Thymus (tissue), 11 donors: ENCODE measurements at regions not wholly inside any gene's neighbourhood (a gene's known extent, or its start where the extent isn't known, plus 50 kb on each side); places are given as distances from the start of the nearest gene placed in this dataset.

ENCODE experiments used
- DNase-seq, 9 donors: peaks; one replicate each; pipeline ENCODE4 v3.0.0-alpha.2; 2013; ENCODE audit warnings: low spot score in 9 of 9, low read depth in 6 of 9, missing footprints in 1 of 9
- H3K27ac ChIP-seq, 2 donors: one replicate each; pipeline ENCODE4 v1.5.1; 2013; ENCODE audit warnings: control low read depth in 1 of 2, low read depth in 1 of 2, low read length in 1 of 2, mild to moderate bottlenecking in 1 of 2, moderate library complexity in 1 of 2
- H3K27me3 ChIP-seq, 2 donors: one replicate each; pipeline ENCODE4 v1.5.1; 2013; ENCODE audit warnings: low read length in 1 of 2; ENCODE audit not compliant: control insufficient read depth in 2 of 2, insufficient read depth in 1 of 2
- H3K36me3 ChIP-seq, 2 donors: one replicate each; pipeline ENCODE4 v1.5.1; 2013; ENCODE audit warnings: low read length in 1 of 2, mild to moderate bottlenecking in 1 of 2, moderate library complexity in 1 of 2; ENCODE audit not compliant: control insufficient read depth in 2 of 2, insufficient read depth in 2 of 2
- H3K4me1 ChIP-seq, 2 donors: one replicate each; pipeline ENCODE4 v1.5.1; 2013; ENCODE audit warnings: low read length in 2 of 2; ENCODE audit not compliant: control insufficient read depth in 2 of 2, insufficient read depth in 2 of 2
- H3K4me3 ChIP-seq, 2 donors: one replicate each; pipeline ENCODE4 v1.5.1; 2013; ENCODE audit warnings: low read length in 2 of 2, control low read depth in 1 of 2, mild to moderate bottlenecking in 1 of 2
- H3K9me3 ChIP-seq, 2 donors: one replicate each; pipeline ENCODE4 v1.5.1; 2013; ENCODE audit warnings: low read length in 1 of 2, mild to moderate bottlenecking in 1 of 2; ENCODE audit not compliant: control insufficient read depth in 2 of 2, insufficient read depth in 1 of 2
- WGBS: extraction: QIAGEN DNeasy Blood & Tissue Kit; methylation state at CpG from one replicate; pipeline ENCODE4 v1.1.7; 2013; 5-methylcytosine and 5-hydroxymethylcytosine counted together
- donor health status: healthy.

DNA sequence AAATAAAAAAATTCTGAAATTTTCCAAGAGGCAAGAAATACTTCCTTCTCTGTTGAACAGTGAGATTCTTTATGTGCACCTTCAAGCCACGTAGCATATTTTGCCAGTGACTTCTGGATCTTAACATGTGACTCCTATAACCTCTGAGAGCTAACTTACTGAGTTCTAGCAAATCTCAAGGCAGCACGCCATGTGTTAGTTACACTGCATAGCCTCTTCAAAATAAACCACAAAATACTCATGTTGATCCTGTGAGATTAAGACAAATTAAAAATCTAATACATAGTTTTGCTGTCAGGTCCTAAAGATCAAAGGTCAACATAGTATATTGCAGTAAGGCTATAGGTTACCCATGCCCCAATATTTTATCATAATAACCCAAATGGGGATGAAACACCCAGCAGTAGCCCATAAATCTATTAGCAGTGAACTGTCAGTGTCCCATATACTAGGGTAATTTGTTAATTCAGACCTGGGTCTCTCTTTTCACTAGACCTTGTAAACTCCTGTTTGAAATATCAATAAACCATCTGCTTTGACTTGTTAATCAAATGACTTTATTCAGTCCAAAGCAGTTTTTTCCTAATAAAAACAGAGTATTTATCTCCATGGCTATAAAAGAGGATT, 343.1 kb downstream of the ZFHX3 start:
- Histone ChIP-seq H3K27me3 (no peaks in the 10 kb centered on the region), H3K27ac (no peak overlapping the region), H3K4me3 (no peak overlapping the region), H3K9me3 (no peaks in the 10 kb centered on the region), H3K36me3 (no peaks in the 10 kb centered on the region), H3K4me1 (no peaks in the 10 kb centered on the region)
- DNase-seq, result no peak
- 96% methylated on average over 2 of the region's 2 CpGs for WGBS

DNA sequence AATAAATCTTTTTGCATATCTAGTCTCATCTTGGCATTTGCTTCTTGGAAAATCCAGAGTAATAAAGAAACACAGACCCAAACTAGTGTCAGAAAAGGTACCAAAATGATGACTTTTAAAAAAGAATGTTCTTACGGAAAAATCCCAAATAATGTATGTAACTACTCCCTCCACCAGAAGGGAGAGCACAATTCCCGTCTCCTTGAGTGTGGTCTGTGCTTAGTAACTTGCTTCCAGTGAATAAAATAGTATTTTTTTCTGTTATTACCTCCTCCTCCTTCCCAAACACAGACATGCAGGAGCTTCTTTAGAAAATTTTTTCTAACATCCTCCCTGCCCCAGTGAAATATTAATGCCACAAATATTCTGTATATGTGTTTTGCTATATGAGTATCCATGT, 358.1 kb downstream of the ZFHX3 start:
- no peaks in the 10 kb centered on the region for H3K36me3 ChIP-seq
- H3K9me3 ChIP-seq, result no peaks in the 10 kb centered on the region
- 95% methylated on average over 2 of the region's 2 CpGs for WGBS
- DNase-seq, result no peak
- no peaks in the 10 kb centered on the region for H3K27me3 ChIP-seq
- no peak overlapping the region for H3K27ac ChIP-seq
- H3K4me3 ChIP-seq, result no peak overlapping the region
- no peaks in the 10 kb centered on the region for H3K4me1 ChIP-seq

DNA sequence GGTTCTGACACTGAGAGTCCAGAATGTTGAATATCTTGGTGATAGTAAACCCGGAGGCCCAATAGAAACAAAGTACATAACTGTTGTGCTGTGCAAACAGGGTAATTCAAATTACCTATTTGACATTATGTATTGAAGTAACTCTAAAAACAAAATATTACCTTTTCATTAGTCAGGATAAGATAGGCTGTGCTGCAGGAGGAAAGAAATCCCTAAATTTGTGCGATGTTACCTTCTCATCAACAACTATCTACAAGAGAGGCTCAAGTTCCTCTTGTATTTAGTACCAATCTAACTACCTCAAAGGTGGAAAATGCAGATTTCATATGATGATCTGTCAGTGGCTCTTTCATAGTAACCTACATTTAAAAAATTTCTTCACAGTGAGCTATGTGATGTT, 367.2 kb downstream of the ZFHX3 start:
- Histone ChIP-seq H3K36me3 (no peaks in the 10 kb centered on the region), H3K27me3 (no peaks in the 10 kb centered on the region), H3K4me1 (no peaks in the 10 kb centered on the region), H3K9me3 (no peaks in the 10 kb centered on the region), H3K4me3 (no peak overlapping the region), H3K27ac (no peak overlapping the region)
- WGBS, result 97% methylated on average over 2 of the region's 2 CpGs
- no peak for DNase-seq

DNA sequence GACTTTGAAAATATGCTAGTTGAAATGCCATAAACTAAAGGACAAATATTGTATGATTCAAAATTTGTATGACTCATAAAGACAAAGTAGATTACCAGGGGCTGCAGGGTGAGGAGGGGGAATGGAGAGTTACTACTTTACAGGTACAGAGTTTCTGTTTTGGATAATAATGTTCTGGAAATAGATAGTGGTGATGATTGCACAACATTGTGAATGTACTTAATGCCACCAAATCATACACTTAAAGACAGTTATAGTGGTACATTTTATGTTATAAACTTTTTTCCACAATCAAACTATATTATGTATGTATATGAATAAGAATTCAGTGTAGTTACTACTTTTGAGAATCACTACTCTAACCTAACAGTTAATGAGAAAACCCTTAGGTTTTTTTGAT, 368.1 kb downstream of the ZFHX3 start:
- Histone ChIP-seq H3K4me1 (no peaks in the 10 kb centered on the region), H3K36me3 (no peaks in the 10 kb centered on the region), H3K27ac (no peak overlapping the region), H3K27me3 (no peaks in the 10 kb centered on the region), H3K4me3 (no peak overlapping the region), H3K9me3 (no peaks in the 10 kb centered on the region)
- no peak for DNase-seq

DNA sequence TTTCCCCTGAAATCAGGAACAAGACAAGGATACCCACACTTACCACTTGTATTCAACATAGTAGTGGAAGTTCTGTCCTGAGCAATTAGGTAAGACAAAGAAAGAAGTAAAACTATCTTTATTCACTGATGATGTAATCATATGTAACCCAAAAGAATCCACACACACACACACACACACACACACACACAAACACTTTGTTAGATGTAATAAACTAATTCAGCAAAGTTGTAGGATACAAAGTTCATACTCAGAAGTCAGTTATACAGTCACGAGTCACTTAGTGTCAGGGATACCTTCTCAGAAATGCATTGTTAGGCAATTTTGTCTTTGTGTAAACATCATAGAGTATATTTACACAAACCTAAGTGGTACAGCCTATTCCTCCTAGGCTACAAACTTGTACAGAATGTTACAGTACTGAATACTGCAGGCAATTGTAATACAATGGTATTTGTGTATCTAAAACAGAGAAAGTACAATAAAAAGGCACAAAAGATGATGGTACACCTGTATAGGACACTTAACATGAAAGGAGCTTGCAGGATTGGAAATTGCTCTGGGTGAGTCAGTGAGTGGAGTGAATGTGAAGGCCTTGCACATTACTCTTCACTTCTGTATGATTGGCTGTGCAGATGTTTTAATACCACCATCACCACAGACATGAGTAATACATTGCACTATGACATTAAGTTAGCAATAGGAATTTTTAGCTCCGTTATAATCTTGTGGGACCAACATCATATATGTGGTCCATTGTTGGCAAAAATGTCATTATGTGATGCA, 370.1 kb downstream of the ZFHX3 start:
- WGBS, result over 99% methylated on average over 2 of the region's 2 CpGs
- Histone ChIP-seq H3K27ac (no peak overlapping the region), H3K4me1 (no peaks in the 10 kb centered on the region), H3K27me3 (no peaks in the 10 kb centered on the region), H3K4me3 (no peak overlapping the region), H3K36me3 (no peaks in the 10 kb centered on the region), H3K9me3 (peaks cover 0 to 6% of the 10 kb centered on the region in 2 donors)
- DNase-seq, result no peak

DNA sequence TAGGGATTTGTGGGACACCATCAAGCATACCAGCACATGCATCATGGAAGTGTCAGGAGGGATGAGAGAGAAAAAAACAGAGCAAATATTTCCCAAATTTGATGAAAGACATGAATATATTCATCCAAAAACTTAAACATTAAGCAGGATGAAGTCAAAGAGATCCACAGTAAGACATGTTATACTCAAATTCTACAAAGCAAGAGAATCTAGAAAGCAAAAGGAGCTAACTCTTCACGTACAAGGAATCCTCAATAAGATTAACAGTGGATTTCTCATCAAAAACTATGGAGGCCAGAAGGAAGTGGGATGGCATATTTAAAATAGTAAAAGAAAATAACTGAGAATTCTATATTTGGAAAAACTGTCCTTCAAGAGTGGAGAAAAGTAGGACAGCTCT, 374.8 kb downstream of the ZFHX3 start:
- 96% methylated on average over 1 of the region's 1 CpG for WGBS
- no peaks in the 10 kb centered on the region for H3K36me3 ChIP-seq
- no peak overlapping the region for H3K27ac ChIP-seq
- no peaks in the 10 kb centered on the region for H3K27me3 ChIP-seq
- H3K9me3 ChIP-seq, result peaks cover 1 to 9% of the 10 kb centered on the region in 2 donors
- no peaks in the 10 kb centered on the region for H3K4me1 ChIP-seq
- no peak for DNase-seq
- no peak overlapping the region for H3K4me3 ChIP-seq

DNA sequence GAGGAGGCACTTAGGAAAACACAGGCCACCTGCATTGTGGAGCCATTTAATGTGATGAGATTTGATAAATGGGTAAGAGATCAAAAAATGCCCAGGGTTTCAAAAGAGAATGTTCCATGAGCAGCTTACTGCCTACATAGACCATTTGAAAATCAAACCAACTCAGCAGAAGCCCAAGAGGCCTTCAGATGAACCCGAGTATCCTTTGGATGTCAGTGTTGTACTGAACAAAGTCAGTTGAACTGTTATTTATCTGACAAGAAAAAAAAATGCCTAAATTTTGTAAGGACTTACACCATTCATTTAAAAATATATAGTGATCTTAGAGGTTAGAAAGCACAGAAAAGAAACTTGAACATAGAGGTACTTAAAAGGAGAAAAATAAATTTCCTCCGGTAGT, 381.7 kb downstream of the ZFHX3 start:
- H3K27ac ChIP-seq, result no peak overlapping the region
- H3K4me1 ChIP-seq, result peaks cover 6 to 10% of the 10 kb centered on the region in 2 donors
- H3K9me3 ChIP-seq, result no peaks in the 10 kb centered on the region
- no peaks in the 10 kb centered on the region for H3K36me3 ChIP-seq
- no peak overlapping the region for H3K4me3 ChIP-seq
- WGBS, result 98% methylated on average over 2 of the region's 2 CpGs
- peak in 1 of 9 donors; percentile 27 for DNase-seq
- no peaks in the 10 kb centered on the region for H3K27me3 ChIP-seq

DNA sequence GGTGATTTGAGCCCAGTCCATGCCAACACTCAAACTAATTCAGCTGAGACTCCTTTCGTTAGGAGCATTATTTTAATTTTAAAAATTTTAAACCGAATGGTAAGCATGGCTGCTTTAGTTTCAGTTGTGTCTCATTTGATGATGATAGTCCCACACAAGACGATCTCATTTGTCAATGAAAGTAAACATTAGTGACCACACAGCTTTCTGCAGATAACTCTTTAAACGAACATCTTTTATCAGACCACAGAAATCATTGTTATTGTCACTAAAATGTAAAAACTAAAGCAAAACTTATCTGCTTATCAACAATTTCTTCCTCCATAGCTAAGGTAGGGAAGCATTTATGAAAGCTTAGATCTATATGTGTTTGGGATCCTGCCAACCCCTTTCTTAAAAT, 382.2 kb downstream of the ZFHX3 start:
- Histone ChIP-seq H3K27me3 (no peaks in the 10 kb centered on the region), H3K4me3 (peak overlapping the region; percentile 68 to 97), H3K4me1 (peaks cover 6 to 10% of the 10 kb centered on the region in 2 donors), H3K27ac (peak overlapping the region in 1 of 2 donors; percentile 97), H3K36me3 (no peaks in the 10 kb centered on the region), H3K9me3 (no peaks in the 10 kb centered on the region)
- 46% methylated on average over 4 of the region's 4 CpGs for WGBS
- DNase-seq, result no peak

DNA sequence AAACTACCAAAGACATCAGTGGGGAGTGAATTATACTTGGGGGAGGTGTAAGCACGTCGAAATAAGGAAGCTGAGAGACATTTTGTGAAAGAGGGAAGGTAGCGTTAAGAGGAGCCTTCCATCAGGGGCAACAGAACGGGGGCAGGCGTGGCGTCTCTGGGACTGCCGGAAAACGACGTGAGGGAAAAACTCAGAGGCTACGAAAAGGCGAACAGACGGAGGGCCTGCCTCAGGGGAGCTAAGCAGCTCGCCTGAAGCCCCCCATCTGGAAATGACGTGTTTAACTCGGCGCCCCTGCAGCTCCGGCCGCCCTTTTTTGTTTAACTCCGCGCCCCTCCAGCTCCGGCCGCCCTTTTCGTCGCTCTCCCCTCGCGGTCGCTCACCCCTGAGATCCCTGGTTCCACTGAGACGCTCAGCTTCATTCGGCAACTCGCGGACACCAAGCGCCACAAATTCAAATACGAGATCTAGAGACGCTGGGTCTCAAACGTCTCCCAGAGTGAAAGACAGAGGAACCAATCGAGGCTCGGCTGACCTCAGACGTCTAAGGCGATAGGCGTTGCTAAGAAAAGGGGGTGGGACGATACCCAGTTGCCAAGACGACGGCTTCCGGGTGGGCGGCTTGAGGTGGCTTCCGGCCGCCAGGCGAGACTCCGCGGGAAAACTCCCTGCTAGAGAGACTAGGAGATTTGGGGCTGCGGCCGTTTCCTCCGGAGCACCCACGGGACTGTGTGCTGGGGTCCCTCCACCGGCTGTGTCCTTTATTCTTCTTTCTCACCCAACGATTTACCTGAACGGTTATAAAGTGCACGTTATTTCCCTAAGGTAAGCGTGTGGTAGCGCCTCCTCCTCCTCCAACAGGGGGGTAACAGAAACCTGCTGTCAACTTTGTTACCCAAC, 383.2 kb downstream of the ZFHX3 start:
- Histone ChIP-seq H3K36me3 (no peaks in the 10 kb centered on the region), H3K4me3 (peak overlapping the region; percentile 68 to 97), H3K4me1 (peaks cover 6 to 10% of the 10 kb centered on the region in 2 donors), H3K9me3 (no peaks in the 10 kb centered on the region), H3K27ac (peak overlapping the region; percentile 68 to 97), H3K27me3 (no peaks in the 10 kb centered on the region)
- WGBS, result under 1% methylated on average over 60 of the region's 60 CpGs
- peak; percentile 95 to 100 (median 98) for DNase-seq
